ENCODE measurements at regions not wholly inside any gene's neighbourhood (a gene's known extent, or its start where the extent isn't known, plus 50 kb on each side); places are given as distances from the start of the nearest gene placed in this dataset.

- TF ChIP-seq, protein P1, sequence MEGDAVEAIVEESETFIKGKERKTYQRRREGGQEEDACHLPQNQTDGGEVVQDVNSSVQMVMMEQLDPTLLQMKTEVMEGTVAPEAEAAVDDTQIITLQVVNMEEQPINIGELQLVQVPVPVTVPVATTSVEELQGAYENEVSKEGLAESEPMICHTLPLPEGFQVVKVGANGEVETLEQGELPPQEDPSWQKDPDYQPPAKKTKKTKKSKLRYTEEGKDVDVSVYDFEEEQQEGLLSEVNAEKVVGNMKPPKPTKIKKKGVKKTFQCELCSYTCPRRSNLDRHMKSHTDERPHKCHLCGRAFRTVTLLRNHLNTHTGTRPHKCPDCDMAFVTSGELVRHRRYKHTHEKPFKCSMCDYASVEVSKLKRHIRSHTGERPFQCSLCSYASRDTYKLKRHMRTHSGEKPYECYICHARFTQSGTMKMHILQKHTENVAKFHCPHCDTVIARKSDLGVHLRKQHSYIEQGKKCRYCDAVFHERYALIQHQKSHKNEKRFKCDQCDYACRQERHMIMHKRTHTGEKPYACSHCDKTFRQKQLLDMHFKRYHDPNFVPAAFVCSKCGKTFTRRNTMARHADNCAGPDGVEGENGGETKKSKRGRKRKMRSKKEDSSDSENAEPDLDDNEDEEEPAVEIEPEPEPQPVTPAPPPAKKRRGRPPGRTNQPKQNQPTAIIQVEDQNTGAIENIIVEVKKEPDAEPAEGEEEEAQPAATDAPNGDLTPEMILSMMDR (IDR thresholded peaks at IDR 0.05), result no peak
- TF ChIP-seq EZH2 (IDR thresholded peaks at IDR 0.05), result no peak
Measured at GRCh38 chr5:125229556-125229955, 483.1 kb upstream of the ZNF608 start.
